GM18907 (cell line): ENCODE measurements at regions not wholly inside any gene's neighbourhood (a gene's known extent, or its start where the extent isn't known, plus 50 kb on each side); places are given as distances from the start of the nearest gene placed in this dataset.
A peak's percentile ranks its signal among the peaks of the same experiment; 100 is the strongest.

Source experiments
- ATAC-seq: cut with Tn5 transposase; IDR thresholded peaks from one replicate; pipeline ENCODE4 v1.9.1; 2021; ENCODE audit warnings: mild to moderate bottlenecking, moderate library complexity; ENCODE audit not compliant: unreplicated experiment

GRCh38 chr3:161444694-161445077 is 51.9 kb upstream of the OTOL1 start:
- ATAC-seq, result no peak

GRCh38 chr3:161443921-161444693 is 52.5 kb upstream of the OTOL1 start:
- ATAC-seq, result no peak

DNA sequence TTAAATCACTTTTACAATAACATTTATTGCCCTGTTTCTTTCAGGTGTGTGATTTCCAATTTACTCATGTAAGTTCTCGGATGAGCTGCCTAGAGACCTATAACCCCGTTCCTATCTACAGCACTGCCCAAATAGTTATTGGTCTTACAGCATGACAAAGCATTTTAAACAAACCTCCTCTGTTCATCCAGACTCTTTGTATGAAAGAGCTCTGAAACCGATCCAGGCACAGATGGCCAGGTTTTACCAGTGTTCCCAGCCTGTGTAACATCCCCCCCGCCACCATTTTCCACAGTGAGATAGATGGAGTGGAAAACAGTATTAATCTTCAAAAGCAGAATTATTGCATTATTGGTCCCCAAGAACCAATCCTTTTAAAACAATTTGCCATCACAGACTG is 59.0 kb upstream of the SPTSSB start:
- ATAC-seq, result no peak

DNA sequence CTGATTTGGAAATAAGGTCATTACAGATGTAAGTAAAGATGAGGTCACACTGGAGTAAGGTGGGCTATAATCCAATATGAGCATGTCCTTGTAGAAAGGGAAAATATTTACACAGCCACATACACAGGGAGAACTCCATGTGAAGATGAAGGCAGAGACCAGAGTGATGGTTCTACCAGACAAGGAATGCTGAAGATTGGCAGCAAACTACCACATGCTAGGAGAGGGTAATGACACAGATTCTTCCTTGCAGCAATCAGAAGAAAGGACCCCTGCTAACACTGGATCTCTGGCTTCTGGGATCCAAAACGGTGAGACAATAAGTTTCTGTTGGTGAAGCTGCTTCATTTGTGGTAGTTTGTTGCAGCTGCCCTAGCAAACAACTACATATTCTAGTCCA is 56.0 kb upstream of the SPTSSB start:
- no peak for ATAC-seq

DNA sequence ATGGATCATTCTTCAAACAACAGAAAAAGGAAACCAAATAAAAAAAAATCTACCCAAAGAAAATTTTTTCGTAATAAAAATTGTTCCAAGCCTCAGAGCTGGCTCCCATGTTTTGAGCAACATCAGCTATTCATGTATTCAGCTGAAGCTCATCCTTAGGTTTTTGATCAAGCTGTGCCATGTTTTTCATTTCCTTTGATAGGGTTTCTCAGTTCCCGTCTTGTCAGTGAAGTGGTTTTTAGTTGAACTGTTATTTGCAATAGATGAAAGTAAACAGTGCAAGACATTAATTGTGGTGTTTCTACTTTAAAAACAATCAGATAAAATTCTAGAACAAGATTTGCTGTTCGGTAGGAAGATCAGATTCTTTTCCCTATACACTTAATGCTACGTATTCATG is 55.4 kb upstream of the SPTSSB start:
- no peak for ATAC-seq

DNA sequence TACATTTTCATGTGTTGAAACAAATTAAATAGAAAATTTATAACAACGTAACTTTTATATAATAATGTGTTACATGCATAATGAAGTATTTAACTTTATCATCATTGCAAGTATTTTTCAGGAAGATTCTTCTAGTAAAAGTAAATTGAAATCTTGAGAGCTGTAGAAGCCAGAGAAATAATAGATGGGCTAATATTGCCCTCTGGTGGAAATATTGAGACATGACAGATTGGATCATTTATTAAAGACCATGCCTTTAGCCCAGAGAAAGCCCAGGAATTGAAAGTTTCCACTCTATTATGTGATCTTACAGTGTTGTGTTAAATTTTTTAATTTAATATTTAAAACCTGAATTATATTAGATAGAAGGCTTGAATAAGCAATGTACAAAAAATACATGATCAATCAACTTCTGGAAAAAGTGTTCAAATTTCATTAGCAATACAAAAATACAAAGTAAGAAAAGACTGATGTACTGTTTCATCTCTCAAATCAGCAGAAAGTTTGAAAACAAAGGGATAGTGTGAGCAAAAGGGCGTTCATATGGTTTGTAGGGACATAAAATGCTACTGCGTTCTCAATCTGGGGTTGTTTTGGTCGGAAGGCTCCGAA is 52.7 kb upstream of the SPTSSB start:
- peak; percentile 66 for ATAC-seq

DNA sequence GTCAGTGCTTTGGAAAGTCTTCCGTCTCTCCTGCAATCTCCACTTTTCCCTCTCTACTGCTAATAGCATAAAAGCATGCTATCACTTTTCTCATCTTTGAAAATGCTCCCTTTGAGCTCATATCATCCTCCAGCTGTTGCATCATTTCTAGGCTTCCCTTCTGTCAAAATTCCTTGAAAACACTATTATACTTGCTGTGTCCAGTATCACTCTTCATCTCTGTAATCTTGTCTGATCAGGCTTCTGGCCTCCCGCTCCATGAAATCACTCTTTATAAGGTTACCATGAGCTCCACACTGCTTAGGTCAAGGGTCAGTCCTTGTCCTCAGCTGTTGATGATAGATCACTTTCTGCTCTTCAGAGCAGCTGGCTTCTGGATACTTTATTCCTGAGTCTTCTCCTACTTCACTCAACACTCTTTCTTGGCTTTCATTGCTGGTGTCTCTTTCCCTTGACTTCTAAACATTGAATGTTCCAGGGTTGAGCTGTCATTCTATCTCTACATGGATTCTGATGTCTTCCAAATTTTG is 50.9 kb upstream of the SPTSSB start:
- ATAC-seq, result no peak
